CD8-positive, alpha-beta memory T cell (primary cell): ENCODE measurements at regions not wholly inside any gene's neighbourhood (a gene's known extent, or its start where the extent isn't known, plus 50 kb on each side); places are given as distances from the start of the nearest gene placed in this dataset.
"Not testable (repeated sequence)": the region's sequence is repeated elsewhere in the genome, so short reads cannot be mapped to it uniquely, and the experiment has no call there.

ENCODE experiments used
- CTCF ChIA-PET: fragments of 350-600 bp; sonication (Branson Sonifier 250); formaldehyde crosslinking; loops from one replicate; lab custom pipeline; 2021; ENCODE audit warnings: antibody characterized with exemption; lab: Charles Lee
- POLR2A ChIA-PET: fragments of 350-600 bp; sonication (Branson Sonifier 250); formaldehyde crosslinking; loops from one replicate; lab custom pipeline; 2021; ENCODE audit warnings: antibody characterized with exemption; lab: Charles Lee
- DNase-seq, 5 donors: peaks; one replicate each; pipeline versions ENCODE4 v3.0.0 to v3.0.0-alpha.2; 2020 to 2022; ENCODE audit warnings: mixed read lengths in 1 of 5
- H3K27ac ChIP-seq: one replicate; pipeline ENCODE4 v1.7.0; 2013; ENCODE audit warnings: low read depth, mild to moderate bottlenecking, low read length, moderate library complexity
- H3K27me3 ChIP-seq: 2 replicates; pipeline ENCODE4 v1.7.0; 2013; ENCODE audit warnings: low read length, mild to moderate bottlenecking; ENCODE audit not compliant: insufficient read depth, poor library complexity, severe bottlenecking
- H3K36me3 ChIP-seq: 2 replicates; pipeline ENCODE4 v1.7.0; 2013; ENCODE audit warnings: mild to moderate bottlenecking, low read length, moderate library complexity; ENCODE audit not compliant: insufficient read depth
- H3K4me1 ChIP-seq: 2 replicates; pipeline ENCODE4 v1.7.0; 2013; ENCODE audit warnings: mild to moderate bottlenecking, low read length, moderate library complexity; ENCODE audit not compliant: insufficient read depth
- H3K4me3 ChIP-seq: 2 replicates; pipeline ENCODE4 v1.7.0; 2013; ENCODE audit warnings: mild to moderate bottlenecking, low read length
- H3K9me3 ChIP-seq: 2 replicates; pipeline ENCODE4 v1.7.0; 2013; ENCODE audit warnings: mild to moderate bottlenecking, low read length
- H3K27ac Mint-ChIP-seq, 8 donors: one replicate each; pipeline ENCODE4 v1.8.0; 2020 to 2021; ENCODE audit warnings: mixed read lengths in 8 of 8, mild to moderate bottlenecking in 6 of 8, inconsistent platforms in 3 of 8, moderate library complexity in 3 of 8
- H3K27me3 Mint-ChIP-seq, 2 donors: one replicate each; pipeline ENCODE4 v1.8.0; 2020 to 2021; ENCODE audit warnings: mixed read lengths in 2 of 2, mild to moderate bottlenecking in 1 of 2, moderate library complexity in 1 of 2
- H3K36me3 Mint-ChIP-seq, 3 donors: one replicate each; pipeline ENCODE4 v1.8.0; 2020 to 2021; ENCODE audit warnings: mixed read lengths in 3 of 3, inconsistent platforms in 1 of 3, mild to moderate bottlenecking in 1 of 3
- H3K4me1 Mint-ChIP-seq, 3 donors: one replicate each; pipeline ENCODE4 v1.8.0; 2020 to 2021; ENCODE audit warnings: mixed read lengths in 3 of 3, inconsistent platforms in 1 of 3, mild to moderate bottlenecking in 1 of 3
- H3K4me3 Mint-ChIP-seq, 7 donors: one replicate each; pipeline ENCODE4 v1.8.0; 2020 to 2021; ENCODE audit warnings: mixed read lengths in 7 of 7, mild to moderate bottlenecking in 6 of 7, moderate library complexity in 4 of 7, inconsistent platforms in 2 of 7
- H3K9me3 Mint-ChIP-seq, 5 donors: one replicate each; pipeline ENCODE4 v1.8.0; 2020 to 2022; ENCODE audit warnings: mixed read lengths in 5 of 5, mild to moderate bottlenecking in 3 of 5, moderate library complexity in 2 of 5, inconsistent platforms in 1 of 5

DNA sequence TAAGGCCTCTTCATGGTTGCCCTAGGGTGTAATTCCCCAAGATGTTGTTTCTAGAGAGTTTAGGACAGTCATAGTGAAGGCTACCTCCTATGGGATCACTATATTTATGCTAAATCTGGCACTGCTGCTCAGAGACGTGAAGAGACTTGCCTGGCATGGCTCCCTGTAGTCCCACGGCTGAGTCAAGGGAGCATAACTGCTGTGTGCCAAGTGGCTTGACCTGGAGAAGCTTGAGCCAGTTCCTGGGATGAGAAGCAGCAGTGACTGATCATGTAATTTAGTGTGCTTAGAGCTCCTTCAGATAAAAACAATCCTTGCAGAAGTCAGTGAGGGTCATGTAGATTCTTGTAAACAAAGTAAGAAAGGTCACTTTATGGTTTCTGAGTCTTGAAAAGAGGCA lies 68.9 kb upstream of the TSPAN2 start:
- DNase-seq, result no peak
- Histone ChIP-seq H3K36me3 (no peaks in the 10 kb centered on the region), H3K4me3 (no peak overlapping the region), H3K27me3 (no peaks in the 10 kb centered on the region), H3K9me3 (no peaks in the 10 kb centered on the region), H3K4me1 (no peaks in the 10 kb centered on the region), H3K27ac (no peak overlapping the region)
- H3K4me1 Mint-ChIP-seq, result no peaks in the 10 kb centered on the region
- no peak overlapping the region for H3K27ac Mint-ChIP-seq
- H3K36me3 Mint-ChIP-seq, result no peaks in the 10 kb centered on the region
- peaks cover 0 to 4% of the 10 kb centered on the region in 2 donors for H3K27me3 Mint-ChIP-seq
- POLR2A ChIA-PET, result no interaction called here
- H3K9me3 Mint-ChIP-seq, result no peaks in the 10 kb centered on the region
- CTCF ChIA-PET, result no interaction called here
- H3K4me3 Mint-ChIP-seq, result no peak overlapping the region

DNA sequence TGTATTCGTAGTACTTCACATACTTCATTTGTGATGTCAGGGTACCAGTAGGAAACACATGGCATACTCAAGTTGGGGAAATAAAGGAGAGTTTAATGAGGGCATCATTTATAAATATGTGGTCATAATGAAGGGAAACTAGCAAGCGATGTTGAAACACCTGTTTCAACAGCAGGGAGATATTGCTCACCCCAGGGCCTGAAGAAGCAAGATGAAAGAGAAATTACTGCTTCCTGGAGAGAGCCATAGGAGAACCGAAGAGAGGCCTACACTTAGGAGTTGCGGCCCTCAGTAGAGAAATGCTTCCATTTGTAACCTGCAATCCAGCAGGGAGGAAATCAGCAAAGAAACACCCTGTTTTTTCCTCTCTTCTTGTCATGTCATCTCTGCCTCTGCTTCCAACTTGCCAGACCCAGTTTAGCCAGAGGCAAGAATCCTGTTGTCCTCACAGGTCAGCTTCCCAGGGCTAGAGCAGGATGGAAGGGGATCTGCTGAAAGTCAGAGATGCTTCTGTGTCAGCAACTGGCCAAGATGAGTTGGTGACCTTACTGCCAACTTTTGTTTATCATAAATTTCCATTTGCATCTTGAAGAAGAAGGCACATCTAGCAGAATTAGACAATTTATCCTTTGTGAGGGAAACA lies 67.6 kb upstream of the TSPAN2 start:
- ChIA-PET CTCF (no interaction called here), POLR2A (interaction anchor here (0.6 kb wide), 1 partner anchor 94 kb away, joined by 10 read pairs; no protein-coding TSS in a partner anchor)
- no peak overlapping the region for H3K4me3 ChIP-seq

DNA sequence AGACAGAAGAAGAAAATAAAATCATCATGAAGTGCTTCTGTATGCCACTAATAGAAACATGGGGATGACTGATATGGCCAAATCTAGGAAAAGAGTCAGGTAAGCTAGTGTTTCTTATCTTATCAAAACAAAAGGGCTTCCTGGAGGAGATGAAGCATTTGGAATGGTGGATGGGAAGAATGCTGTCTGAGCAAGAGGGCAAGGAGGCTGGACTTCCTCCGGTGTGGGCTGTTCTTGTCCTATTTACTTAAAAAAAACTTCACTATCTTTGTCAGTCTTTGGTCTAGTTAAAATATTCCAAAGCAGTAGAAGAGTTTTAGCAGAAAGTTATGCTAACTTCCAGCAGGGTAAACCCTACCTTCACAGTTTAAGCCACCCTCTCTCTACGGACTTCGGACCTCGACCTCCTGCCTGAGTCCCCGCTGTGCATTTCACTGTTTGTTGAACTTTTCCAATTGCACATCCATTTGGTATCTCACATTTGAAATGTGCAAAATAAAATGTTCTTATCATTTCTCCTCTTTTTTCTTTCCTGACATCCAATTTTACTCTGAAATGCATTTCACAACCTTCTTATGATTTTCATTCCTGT lies 64.8 kb upstream of the TSPAN2 start:
- Histone ChIP-seq H3K4me3 (no peak overlapping the region), H3K36me3 (no peaks in the 10 kb centered on the region), H3K27ac (no peak overlapping the region), H3K27me3 (no peaks in the 10 kb centered on the region), H3K9me3 (no peaks in the 10 kb centered on the region), H3K4me1 (no peaks in the 10 kb centered on the region)
- ChIA-PET POLR2A (no interaction called here), CTCF (no interaction called here)
- H3K36me3 Mint-ChIP-seq, result no peaks in the 10 kb centered on the region
- H3K4me3 Mint-ChIP-seq, result no peak overlapping the region
- no peaks in the 10 kb centered on the region for H3K27me3 Mint-ChIP-seq
- peaks cover 0 to 2% (median 0%) of the 10 kb centered on the region in 5 donors for H3K9me3 Mint-ChIP-seq
- H3K27ac Mint-ChIP-seq, result no peak overlapping the region
- DNase-seq, result no peak
- H3K4me1 Mint-ChIP-seq, result no peaks in the 10 kb centered on the region

More for the DNA sequence above, 67.6 kb upstream of the TSPAN2 start:
- Histone ChIP-seq H3K36me3 (no peaks in the 10 kb centered on the region), H3K4me1 (no peaks in the 10 kb centered on the region), H3K9me3 (no peaks in the 10 kb centered on the region), H3K27ac (no peak overlapping the region), H3K27me3 (no peaks in the 10 kb centered on the region)
- H3K4me3 Mint-ChIP-seq, result no peak overlapping the region
- DNase-seq, result no peak
- H3K4me1 Mint-ChIP-seq, result no peaks in the 10 kb centered on the region
- no peaks in the 10 kb centered on the region for H3K36me3 Mint-ChIP-seq
- H3K9me3 Mint-ChIP-seq, result no peaks in the 10 kb centered on the region
- no peaks in the 10 kb centered on the region for H3K27me3 Mint-ChIP-seq
- H3K27ac Mint-ChIP-seq, result no peak overlapping the region

DNA sequence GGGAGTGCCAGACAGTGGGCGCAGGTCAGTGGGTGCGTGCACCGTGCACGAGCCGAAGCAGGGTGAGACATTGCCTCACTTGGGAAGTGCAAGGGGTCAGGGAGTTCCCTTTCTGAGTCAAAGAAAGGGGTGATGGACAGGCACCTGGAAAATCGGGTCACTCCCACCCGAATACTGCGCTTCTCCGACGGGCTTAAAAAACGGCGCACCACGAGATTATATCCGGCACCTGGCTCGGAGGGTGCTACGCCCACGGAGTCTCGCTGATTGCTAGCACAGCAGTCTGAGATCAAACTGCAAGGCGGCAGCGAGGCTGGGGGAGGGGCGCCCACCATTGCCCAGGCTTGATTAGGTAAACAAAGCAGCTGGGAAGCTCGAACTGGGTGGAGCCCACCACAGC lies 58.6 kb upstream of the TSPAN2 start:
- H3K27me3 ChIP-seq, H3K4me3 ChIP-seq, H3K36me3 ChIP-seq, POLR2A ChIA-PET, H3K9me3 ChIP-seq, H3K4me1 ChIP-seq, H3K9me3 Mint-ChIP-seq, H3K36me3 Mint-ChIP-seq, CTCF ChIA-PET, H3K4me1 Mint-ChIP-seq, H3K27ac ChIP-seq: not testable (repeated sequence)
- Mint-ChIP-seq H3K4me3 (peak overlapping the region in 6 of 7 donors; percentile 13 to 83 (median 54)), H3K27me3 (peaks cover 13 to 45% of the 10 kb centered on the region in 2 donors), H3K27ac (peak overlapping the region in 2 of 8 donors; percentile 6 to 22)
- peak in 1 of 5 donors; percentile 18 for DNase-seq

DNA sequence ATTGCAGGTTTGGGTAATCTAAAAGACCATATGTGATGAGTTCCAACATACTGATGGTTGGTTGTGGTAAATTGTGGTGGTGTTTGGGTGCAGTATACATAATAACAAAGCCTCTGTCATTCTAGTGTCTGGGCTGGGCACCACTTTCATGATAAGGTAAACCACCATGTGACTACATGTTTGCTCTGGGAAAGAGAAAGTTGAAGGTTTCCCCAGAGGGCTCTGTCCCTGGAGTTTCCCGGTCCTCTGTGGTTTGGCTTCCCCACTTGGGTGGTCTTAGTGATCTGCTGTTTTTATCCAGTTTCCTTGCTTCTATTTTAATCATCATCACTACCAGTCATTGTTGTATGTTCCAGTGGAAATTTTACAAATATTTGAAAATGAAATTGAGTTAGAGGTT lies 55.9 kb upstream of the TSPAN2 start:
- no peaks in the 10 kb centered on the region for H3K9me3 ChIP-seq
- H3K27ac Mint-ChIP-seq, result no peak overlapping the region
- ChIA-PET CTCF (no interaction called here), POLR2A (no interaction called here)
- H3K27me3 ChIP-seq, result peaks cover 4% of the 10 kb centered on the region
- H3K4me1 ChIP-seq, result no peaks in the 10 kb centered on the region
- no peak for DNase-seq
- H3K9me3 Mint-ChIP-seq, result peaks cover 0 to 1% (median 0%) of the 10 kb centered on the region in 5 donors
- no peak overlapping the region for H3K4me3 Mint-ChIP-seq
- no peak overlapping the region for H3K4me3 ChIP-seq
- H3K4me1 Mint-ChIP-seq, result peaks cover 3 to 5% (median 5%) of the 10 kb centered on the region in 3 donors
- H3K27me3 Mint-ChIP-seq, result peaks cover 20 to 68% of the 10 kb centered on the region in 2 donors
- no peak overlapping the region for H3K27ac ChIP-seq
- no peaks in the 10 kb centered on the region for H3K36me3 Mint-ChIP-seq
- H3K36me3 ChIP-seq, result no peaks in the 10 kb centered on the region

DNA sequence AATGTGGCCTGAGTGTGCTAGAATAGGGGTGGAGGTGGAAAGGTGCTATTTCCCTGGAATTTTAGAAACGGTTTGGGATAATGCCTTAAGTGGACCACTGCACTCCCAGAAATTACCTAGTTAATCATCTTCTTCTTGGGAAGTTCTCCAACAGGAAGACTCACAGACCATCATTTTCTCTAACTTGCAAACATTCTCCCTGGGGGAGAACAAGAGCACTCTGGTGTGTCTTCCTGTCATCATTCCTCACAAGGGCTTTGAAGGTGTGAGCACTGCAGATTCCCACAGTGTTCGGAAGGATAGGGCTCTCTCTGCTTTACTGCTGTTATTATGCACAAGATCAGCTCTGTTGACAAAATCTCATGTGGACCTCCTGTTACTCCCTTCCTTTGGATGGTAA lies 54.9 kb upstream of the TSPAN2 start:
- ChIA-PET CTCF (no interaction called here), POLR2A (no interaction called here)
- peaks cover 3 to 7% (median 7%) of the 10 kb centered on the region in 3 donors for H3K4me1 Mint-ChIP-seq
- DNase-seq, result no peak
- Histone ChIP-seq H3K27me3 (peaks cover 4% of the 10 kb centered on the region), H3K36me3 (no peaks in the 10 kb centered on the region), H3K9me3 (no peaks in the 10 kb centered on the region), H3K27ac (no peak overlapping the region), H3K4me1 (no peaks in the 10 kb centered on the region), H3K4me3 (no peak overlapping the region)
- no peaks in the 10 kb centered on the region for H3K36me3 Mint-ChIP-seq
- H3K9me3 Mint-ChIP-seq, result no peaks in the 10 kb centered on the region
- no peak overlapping the region for H3K27ac Mint-ChIP-seq
- H3K4me3 Mint-ChIP-seq, result no peak overlapping the region
- H3K27me3 Mint-ChIP-seq, result peaks cover 20 to 75% of the 10 kb centered on the region in 2 donors

DNA sequence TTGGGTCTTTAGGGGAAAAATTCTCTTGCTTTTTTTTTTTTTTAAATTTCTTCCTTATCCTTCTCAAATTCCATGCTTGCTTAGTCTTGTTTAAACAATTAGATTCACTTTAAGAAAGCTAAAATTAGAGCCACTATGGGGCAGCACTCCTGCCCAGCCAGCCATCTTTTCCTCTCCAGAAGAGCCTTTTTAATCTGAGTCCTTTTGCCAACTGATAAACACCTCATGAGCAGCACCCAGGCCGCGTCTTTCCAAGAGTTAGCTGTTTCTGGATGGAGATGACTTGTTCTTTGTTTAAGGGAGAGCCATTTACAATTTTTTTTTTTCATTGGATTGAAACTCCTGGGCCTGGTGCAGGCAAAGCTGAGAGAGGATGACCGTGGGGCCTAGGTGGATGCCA lies 53.3 kb upstream of the TSPAN2 start:
- Mint-ChIP-seq H3K9me3 (no peaks in the 10 kb centered on the region), H3K36me3 (no peaks in the 10 kb centered on the region), H3K27ac (peak overlapping the region in 1 of 8 donors; percentile 24), H3K27me3 (peaks cover 28 to 86% of the 10 kb centered on the region in 2 donors), H3K4me1 (peaks cover 4 to 9% (median 7%) of the 10 kb centered on the region in 3 donors), H3K4me3 (no peak overlapping the region)
- Histone ChIP-seq H3K4me3 (no peak overlapping the region), H3K27ac (no peak overlapping the region), H3K9me3 (no peaks in the 10 kb centered on the region), H3K27me3 (peaks cover 4% of the 10 kb centered on the region), H3K36me3 (no peaks in the 10 kb centered on the region), H3K4me1 (no peaks in the 10 kb centered on the region)
- no peak for DNase-seq
- ChIA-PET POLR2A (no interaction called here), CTCF (no interaction called here)

DNA sequence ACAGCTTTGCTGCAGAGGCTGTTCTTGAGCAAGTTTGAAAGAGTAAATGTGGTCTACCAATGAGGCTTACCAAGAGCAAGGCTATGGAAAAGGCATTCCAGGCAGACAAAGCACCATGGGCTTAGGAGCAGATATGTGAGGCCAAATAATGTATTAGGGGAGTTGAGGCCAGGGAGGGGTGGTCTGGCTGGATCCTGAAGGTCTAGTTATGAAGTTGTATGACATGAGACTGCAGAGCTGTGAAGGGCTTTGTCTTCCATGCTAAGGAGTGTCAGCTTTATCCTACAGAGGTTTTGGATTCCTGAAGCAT lies 51.8 kb upstream of the TSPAN2 start:
- Mint-ChIP-seq H3K4me3 (no peak overlapping the region), H3K27ac (peak overlapping the region in 1 of 8 donors; percentile 33), H3K4me1 (peaks cover 3 to 6% (median 5%) of the 10 kb centered on the region in 3 donors), H3K36me3 (no peaks in the 10 kb centered on the region), H3K27me3 (peaks cover 22 to 71% of the 10 kb centered on the region in 2 donors), H3K9me3 (no peaks in the 10 kb centered on the region)
- Histone ChIP-seq H3K9me3 (no peaks in the 10 kb centered on the region), H3K4me1 (no peaks in the 10 kb centered on the region), H3K4me3 (no peak overlapping the region), H3K27ac (no peak overlapping the region), H3K36me3 (no peaks in the 10 kb centered on the region), H3K27me3 (peaks cover 4% of the 10 kb centered on the region)
- ChIA-PET CTCF (no interaction called here), POLR2A (no interaction called here)
- no peak for DNase-seq
